HG02610 (cell line): ENCODE measurements at regions not wholly inside any gene's neighbourhood (a gene's known extent, or its start where the extent isn't known, plus 50 kb on each side); places are given as distances from the start of the nearest gene placed in this dataset.

Experiments used
- ATAC-seq: cut with Tn5 transposase; IDR thresholded peaks from one replicate; pipeline ENCODE4 v1.9.1; 2021; ENCODE audit warnings: mild to moderate bottlenecking, moderate library complexity; ENCODE audit not compliant: unreplicated experiment

GRCh38 chr3:144200004-144200403, 228.4 kb downstream of the DIPK2A start:
- peak; percentile 59 for ATAC-seq

- ATAC-seq, result no peak
These were observed 228.8 kb downstream of the DIPK2A start for GRCh38 chr3:144200466-144200865.

- ATAC-seq, result no peak
These were observed 250.1 kb downstream of the DIPK2A start for GRCh38 chr3:144221761-144222160.

- ATAC-seq, result no peak
These were observed 257.7 kb downstream of the DIPK2A start for GRCh38 chr3:144229330-144229729.

GRCh38 chr3:144229953-144230352, 258.3 kb downstream of the DIPK2A start:
- no peak for ATAC-seq

GRCh38 chr3:144235489-144235888, 263.9 kb downstream of the DIPK2A start:
- ATAC-seq, result no peak

GRCh38 chr3:144237351-144237750, 265.7 kb downstream of the DIPK2A start:
- no peak for ATAC-seq

- no peak for ATAC-seq
These were observed 269.8 kb downstream of the DIPK2A start for GRCh38 chr3:144241404-144241803.

GRCh38 chr3:144242747-144243146, 271.1 kb downstream of the DIPK2A start:
- ATAC-seq, result no peak

- ATAC-seq, result no peak
These were observed 273.0 kb downstream of the DIPK2A start for GRCh38 chr3:144244662-144245061.

- ATAC-seq, result no peak
These were observed 281.3 kb downstream of the DIPK2A start for GRCh38 chr3:144252896-144253295.

- no peak for ATAC-seq
These were observed 285.8 kb downstream of the DIPK2A start for GRCh38 chr3:144257381-144257780.

- no peak for ATAC-seq
These were observed 287.6 kb downstream of the DIPK2A start for GRCh38 chr3:144259267-144259666.

GRCh38 chr3:144263706-144264105, 292.1 kb downstream of the DIPK2A start:
- no peak for ATAC-seq

- ATAC-seq, result no peak
These were observed 292.7 kb downstream of the DIPK2A start for GRCh38 chr3:144264350-144264749.

GRCh38 chr3:144264794-144265193, 293.2 kb downstream of the DIPK2A start:
- ATAC-seq, result no peak

- no peak for ATAC-seq
These were observed 294.0 kb downstream of the DIPK2A start for GRCh38 chr3:144265542-144266100.

GRCh38 chr3:144270100-144270499, 298.5 kb downstream of the DIPK2A start:
- no peak for ATAC-seq

- ATAC-seq, result no peak
These were observed 301.1 kb downstream of the DIPK2A start for GRCh38 chr3:144272680-144273079.

- ATAC-seq, result no peak
These were observed 302.0 kb downstream of the DIPK2A start for GRCh38 chr3:144273601-144274000.

- no peak for ATAC-seq
These were observed 303.4 kb downstream of the DIPK2A start for GRCh38 chr3:144275005-144275404.

GRCh38 chr3:144282313-144282712, 310.7 kb downstream of the DIPK2A start:
- ATAC-seq, result no peak

- ATAC-seq, result no peak
These were observed 314.8 kb downstream of the DIPK2A start for GRCh38 chr3:144286235-144286910.
